ENCODE measurements at regions not wholly inside any gene's neighbourhood (a gene's known extent, or its start where the extent isn't known, plus 50 kb on each side); places are given as distances from the start of the nearest gene placed in this dataset.

- no peaks in the 10 kb centered on the region for H3K9me2 ChIP-seq (ENCODE audit: insufficient read depth)
- no peak overlapping the region for H3K27ac ChIP-seq
- H3K9me3 ChIP-seq (ENCODE audit: insufficient read depth, low read depth): no peaks in the 10 kb centered on the region
- H3K36me3 ChIP-seq (ENCODE audit: low read depth): no peaks in the 10 kb centered on the region
- no peaks in the 10 kb centered on the region for H3F3A ChIP-seq (ENCODE audit: insufficient read depth, low read depth)
- BruUV-seq (replicated peaks): no TSS peak
- H4K20me1 ChIP-seq (ENCODE audit: insufficient read depth): no peaks in the 10 kb centered on the region
- no peak for TF ChIP-seq CTCF (conservative IDR thresholded peaks at IDR 0.05)
- no peak for TF ChIP-seq EZH2 (IDR thresholded peaks at IDR 0.05; ENCODE audit: low read depth)
- no peak overlapping the region for H3K4me2 ChIP-seq
- POLR2A ChIA-PET (ENCODE audit: unreplicated experiment): no interaction called here
- no peaks in the 10 kb centered on the region for H3K4me1 ChIP-seq (replicated peaks; ENCODE audit: insufficient read depth)
- no peaks in the 10 kb centered on the region for H3K79me2 ChIP-seq (ENCODE audit: low read depth)
- intact Hi-C loops (cut with micrococcal nuclease; ENCODE audit: unreplicated experiment): no loop called here
- no peak overlapping the region for H2AFZ ChIP-seq
- no peak overlapping the region for H3K4me3 ChIP-seq
- H3K27me3 ChIP-seq (ENCODE audit: insufficient read depth, low read depth): peaks cover 95% of the 10 kb centered on the region
- DNase-seq: no peak
- CTCF ChIA-PET: no interaction called here
Observed at GRCh38 chr6:167710363-167710920, 116.3 kb upstream of the AFDN start.

- Histone ChIP-seq H2AFZ (no peak overlapping the region), H3K79me2 (ENCODE audit: low read depth) (no peaks in the 10 kb centered on the region), H3K4me3 (no peak overlapping the region), H3F3A (ENCODE audit: insufficient read depth, low read depth) (no peaks in the 10 kb centered on the region), H3K4me2 (no peak overlapping the region), H4K20me1 (ENCODE audit: insufficient read depth) (no peaks in the 10 kb centered on the region), H3K9me2 (ENCODE audit: insufficient read depth) (no peaks in the 10 kb centered on the region), H3K27me3 (ENCODE audit: insufficient read depth, low read depth) (peaks cover 95% of the 10 kb centered on the region), H3K36me3 (ENCODE audit: low read depth) (no peaks in the 10 kb centered on the region), H3K9me3 (ENCODE audit: insufficient read depth, low read depth) (no peaks in the 10 kb centered on the region), H3K27ac (no peak overlapping the region), H3K4me1 (replicated peaks; ENCODE audit: insufficient read depth) (no peaks in the 10 kb centered on the region)
- no peak for TF ChIP-seq CTCF (conservative IDR thresholded peaks at IDR 0.05)
- TF ChIP-seq EZH2 (IDR thresholded peaks at IDR 0.05; ENCODE audit: low read depth): no peak
- POLR2A ChIA-PET (ENCODE audit: unreplicated experiment): no interaction called here
- no peak for DNase-seq
- BruUV-seq (replicated peaks): no TSS peak
- intact Hi-C loops (cut with micrococcal nuclease; ENCODE audit: unreplicated experiment): no loop called here
- CTCF ChIA-PET: no interaction called here
Observed at GRCh38 chr6:167711211-167711610, 115.5 kb upstream of the AFDN start.

GRCh38 chr6:167711768-167712730, 114.7 kb upstream of the AFDN start:
- DNase-seq: no peak
- no peaks in the 10 kb centered on the region for H4K20me1 ChIP-seq (ENCODE audit: insufficient read depth)
- no peaks in the 10 kb centered on the region for H3K9me3 ChIP-seq (ENCODE audit: insufficient read depth, low read depth)
- H3K9me2 ChIP-seq (ENCODE audit: insufficient read depth): no peaks in the 10 kb centered on the region
- H3K36me3 ChIP-seq (ENCODE audit: low read depth): no peaks in the 10 kb centered on the region
- H3K27ac ChIP-seq: no peak overlapping the region
- TF ChIP-seq EZH2 (IDR thresholded peaks at IDR 0.05; ENCODE audit: low read depth) (no peak), CTCF (conservative IDR thresholded peaks at IDR 0.05) (no peak)
- no peaks in the 10 kb centered on the region for H3K79me2 ChIP-seq (ENCODE audit: low read depth)
- POLR2A ChIA-PET (ENCODE audit: unreplicated experiment): no interaction called here
- CTCF ChIA-PET: no interaction called here
- H3K4me2 ChIP-seq: no peak overlapping the region
- H3K4me1 ChIP-seq (replicated peaks; ENCODE audit: insufficient read depth): no peaks in the 10 kb centered on the region
- no peak overlapping the region for H3K4me3 ChIP-seq
- peaks cover 93% of the 10 kb centered on the region for H3K27me3 ChIP-seq (ENCODE audit: insufficient read depth, low read depth)
- intact Hi-C loops (cut with micrococcal nuclease; ENCODE audit: unreplicated experiment): no loop called here
- no peaks in the 10 kb centered on the region for H3F3A ChIP-seq (ENCODE audit: insufficient read depth, low read depth)
- BruUV-seq (replicated peaks): no TSS peak
- H2AFZ ChIP-seq: no peak overlapping the region
